Endothelial cell of umbilical vein (primary cell): ENCODE measurements at regions not wholly inside any gene's neighbourhood (a gene's known extent, or its start where the extent isn't known, plus 50 kb on each side); places are given as distances from the start of the nearest gene placed in this dataset.

ENCODE experiments used
- BruUV-seq: library from RNA; stranded (reverse); fragments of 400-500 nt; replicated peaks from 2 replicates; lab custom pipeline; 2021; lab: Mats Ljungman, UMichigan
- CTCF ChIA-PET: fragments of 300-600, 350-600 bp; sonication (Branson Sonifier 250); formaldehyde crosslinking; loops from one replicate; lab custom pipeline; 2021; ENCODE audit warnings: antibody characterized with exemption, inconsistent platforms; lab: Charles Lee
- POLR2A ChIA-PET: fragments of 300-600, 350-600 bp; sonication (Branson Sonifier 250); formaldehyde crosslinking; loops from one replicate; lab custom pipeline; 2021; ENCODE audit warnings: antibody characterized with exemption, inconsistent platforms; lab: Charles Lee
- DNase-seq: peaks from one replicate; pipeline ENCODE4 v3.0.0-alpha.2; 2011; ENCODE audit warnings: low read depth, low spot score
- FAIRE-seq: peaks from 2 replicates; lab custom pipeline; 2011; peaks lifted over from hg19 to GRCh38; lab: Jason Lieb, UNC
- H2AFZ ChIP-seq: 2 replicates; pipeline ENCODE4 v1.6.0; 2012; ENCODE audit warnings: low read depth, low read length, control low read depth, inconsistent platforms
- H3K27ac ChIP-seq: 2 replicates; pipeline ENCODE4 v1.5.1; 2011; ENCODE audit warnings: low read depth, mild to moderate bottlenecking, control low read depth, low read length, moderate library complexity; ENCODE audit not compliant: insufficient read depth
- H3K27me3 ChIP-seq, 2 experiments: 2 replicates each; pipeline versions ENCODE4 v1.6.0 to v1.6.1; 2011; ENCODE audit warnings: low read length in 2 of 2, mixed read lengths in 1 of 2; ENCODE audit not compliant: control insufficient read depth in 2 of 2, insufficient read depth in 2 of 2
- H3K36me3 ChIP-seq, 2 experiments: 2 replicates in 1 of 2; 3 replicates in 1 of 2; pipeline ENCODE4 v1.5.1; 2011; ENCODE audit warnings: low read length in 2 of 2, mild to moderate bottlenecking in 1 of 2, moderate library complexity in 1 of 2; ENCODE audit not compliant: control insufficient read depth in 2 of 2, insufficient read depth in 2 of 2; ENCODE audit errors: extremely low read depth in 1 of 2
- H3K4me1 ChIP-seq: 3 replicates; pipeline ENCODE4 v1.5.1; 2011; ENCODE audit warnings: mild to moderate bottlenecking, low read length; ENCODE audit not compliant: control insufficient read depth, insufficient read depth; ENCODE audit errors: extremely low read depth
- H3K4me2 ChIP-seq: 2 replicates; pipeline ENCODE4 v1.6.1; 2011; ENCODE audit warnings: low read length, control low read depth, mixed read lengths; ENCODE audit not compliant: insufficient read depth
- H3K4me3 ChIP-seq, 3 experiments: fragments of 200-600 bp in 1 of 3; sonication (generic), shearing (Covaris generic) in 1 of 3; replicated peaks in 1 of 3; 2 replicates each; pipeline ENCODE4 v1.5.1; 2011 to 2016; ENCODE audit warnings: control low read depth in 3 of 3, low read length in 3 of 3, mild to moderate bottlenecking in 2 of 3, inconsistent platforms in 1 of 3, low read depth in 1 of 3, moderate library complexity in 1 of 3; ENCODE audit not compliant: insufficient read depth in 1 of 3
- H3K79me2 ChIP-seq: 2 replicates; pipeline ENCODE4 v1.6.0; 2012; ENCODE audit warnings: low read length, inconsistent platforms; ENCODE audit not compliant: control insufficient read depth, insufficient read depth
- H3K9ac ChIP-seq: replicated peaks from 2 replicates; pipeline ENCODE3; 2011; ENCODE audit warnings: low read length, control low read depth; ENCODE audit not compliant: insufficient read depth; ENCODE audit errors: extremely low read depth
- H3K9me1 ChIP-seq: replicated peaks from 3 replicates; pipeline ENCODE4 v1.6.0; 2011; ENCODE audit warnings: mild to moderate bottlenecking, low read length; ENCODE audit not compliant: control insufficient read depth, insufficient read depth; ENCODE audit errors: extremely low read depth
- H3K9me3 ChIP-seq: replicated peaks from 2 replicates; pipeline ENCODE4 v1.5.1; 2012; ENCODE audit warnings: low read length, inconsistent platforms; ENCODE audit not compliant: control insufficient read depth, insufficient read depth
- H4K20me1 ChIP-seq: replicated peaks from 2 replicates; pipeline ENCODE3; 2011; ENCODE audit warnings: mild to moderate bottlenecking, low read length; ENCODE audit not compliant: control insufficient read depth, insufficient read depth; ENCODE audit errors: extremely low read depth
- EZH2 ChIP-seq: IDR thresholded peaks from 2 replicates; pipeline ENCODE4 v1.6.1; 2012; ENCODE audit warnings: borderline replicate concordance, low read depth, mild to moderate bottlenecking, moderate library complexity, low read length, inconsistent platforms; ENCODE audit not compliant: severe bottlenecking
- FOS ChIP-seq: IDR thresholded peaks from 2 replicates; pipeline ENCODE4 v1.6.1; 2011; ENCODE audit warnings: mild to moderate bottlenecking, low read length, moderate library complexity, borderline replicate concordance; ENCODE audit not compliant: insufficient read depth
- GATA2 ChIP-seq: IDR thresholded peaks from 2 replicates; pipeline ENCODE4 v1.7.0; 2011; ENCODE audit warnings: low read depth, mild to moderate bottlenecking, moderate library complexity, mixed read lengths, low read length; ENCODE audit not compliant: insufficient read length, insufficient read depth
- JUN ChIP-seq: IDR thresholded peaks from 2 replicates; pipeline ENCODE4 v1.6.1; 2011; ENCODE audit warnings: borderline replicate concordance, low read depth; ENCODE audit not compliant: insufficient read length, insufficient read depth
- MYC ChIP-seq: IDR thresholded peaks from one replicate; pipeline ENCODE4 v1.6.1; 2011; ENCODE audit warnings: mild to moderate bottlenecking, low read depth, low read length
- POLR2A ChIP-seq: IDR thresholded peaks from 2 replicates; pipeline ENCODE4 v1.6.1; 2012; ENCODE audit warnings: low read depth, mild to moderate bottlenecking, control low read depth, low read length
- POLR2AphosphoS5 ChIP-seq: IDR thresholded peaks from 2 replicates; pipeline ENCODE4 v1.6.1; 2012; ENCODE audit warnings: low read depth, mild to moderate bottlenecking, control low read depth, low read length, moderate library complexity; ENCODE audit not compliant: insufficient read depth
- dilution Hi-C: fragments of 300-500 bp; cut with MboI; formaldehyde crosslinking; loops from one replicate; pipeline ENCODE4 v1.15.0; 2019; ENCODE audit warnings: low sequenced_read_pairs; ENCODE audit not compliant: extremely low pct_ligation_motif_present
- intact Hi-C: fragments of 100-400 bp; cut with micrococcal nuclease; formaldehyde crosslinking; loops from one replicate; pipeline ENCODE4 v1.10.0; 2022
- TF ChIP-seq, protein P1 (sequence below), 2 donors: IDR thresholded peaks; 1 replicate in 1 of 2; 2 replicates in 1 of 2; pipeline ENCODE4 v1.5.1; 2011; ENCODE audit warnings: low read length in 2 of 2, mild to moderate bottlenecking in 2 of 2, moderate library complexity in 2 of 2, control low read depth in 1 of 2, inconsistent platforms in 1 of 2, low read depth in 1 of 2; ENCODE audit not compliant: insufficient read depth in 1 of 2; ENCODE audit errors: extremely low read depth in 1 of 2
- TF ChIP-seq, protein P2 (sequence below): IDR thresholded peaks from 2 replicates; pipeline ENCODE4 v1.6.1; 2011; ENCODE audit not compliant: insufficient read depth, insufficient read length

DNA sequence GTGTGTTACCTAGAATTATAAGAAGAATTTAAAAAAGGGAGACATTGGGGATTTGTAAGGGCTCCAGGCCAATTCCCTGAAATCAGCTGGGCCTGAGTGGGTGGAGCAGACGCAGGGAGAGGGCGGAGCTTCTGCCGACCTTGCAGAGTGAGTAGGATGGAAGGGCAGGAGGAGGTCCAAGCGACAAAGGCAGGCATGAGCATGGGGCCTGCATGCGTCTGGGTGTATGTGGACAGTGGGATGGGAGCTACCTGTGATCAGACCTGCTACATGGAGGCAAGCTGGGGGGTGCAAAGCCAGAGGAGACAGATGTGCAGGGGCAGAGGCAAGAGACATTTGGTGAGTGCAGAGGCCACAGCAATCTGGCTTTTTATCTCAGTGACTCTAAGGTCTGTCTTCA, 105.3 kb upstream of the OLIG2 start:
- FAIRE-seq = no peak
- Histone ChIP-seq H3K4me2 (no peak overlapping the region), H3K4me3 (no peak overlapping the region), H3K9me3 (no peaks in the 10 kb centered on the region), H3K27ac (no peak overlapping the region), H3K9ac (no peak overlapping the region), H3K36me3 (no peaks in the 10 kb centered on the region), H3K27me3 (peaks cover 4 to 7% of the 10 kb centered on the region in 2 experiments), H3K4me1 (no peaks in the 10 kb centered on the region), H2AFZ (no peak overlapping the region), H3K79me2 (no peaks in the 10 kb centered on the region), H3K9me1 (no peaks in the 10 kb centered on the region), H4K20me1 (no peaks in the 10 kb centered on the region)
- no peak for TF ChIP-seq MYC
- no peak for TF ChIP-seq POLR2AphosphoS5
- TF ChIP-seq EZH2 = no peak
- TF ChIP-seq, protein P1, sequence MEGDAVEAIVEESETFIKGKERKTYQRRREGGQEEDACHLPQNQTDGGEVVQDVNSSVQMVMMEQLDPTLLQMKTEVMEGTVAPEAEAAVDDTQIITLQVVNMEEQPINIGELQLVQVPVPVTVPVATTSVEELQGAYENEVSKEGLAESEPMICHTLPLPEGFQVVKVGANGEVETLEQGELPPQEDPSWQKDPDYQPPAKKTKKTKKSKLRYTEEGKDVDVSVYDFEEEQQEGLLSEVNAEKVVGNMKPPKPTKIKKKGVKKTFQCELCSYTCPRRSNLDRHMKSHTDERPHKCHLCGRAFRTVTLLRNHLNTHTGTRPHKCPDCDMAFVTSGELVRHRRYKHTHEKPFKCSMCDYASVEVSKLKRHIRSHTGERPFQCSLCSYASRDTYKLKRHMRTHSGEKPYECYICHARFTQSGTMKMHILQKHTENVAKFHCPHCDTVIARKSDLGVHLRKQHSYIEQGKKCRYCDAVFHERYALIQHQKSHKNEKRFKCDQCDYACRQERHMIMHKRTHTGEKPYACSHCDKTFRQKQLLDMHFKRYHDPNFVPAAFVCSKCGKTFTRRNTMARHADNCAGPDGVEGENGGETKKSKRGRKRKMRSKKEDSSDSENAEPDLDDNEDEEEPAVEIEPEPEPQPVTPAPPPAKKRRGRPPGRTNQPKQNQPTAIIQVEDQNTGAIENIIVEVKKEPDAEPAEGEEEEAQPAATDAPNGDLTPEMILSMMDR (IDR thresholded peaks at IDR 0.05; ENCODE audit: extremely low read depth in 1 of 2, insufficient read depth in 1 of 2, low read depth in 1 of 2, low read length in 2 of 2) = no peak
- TF ChIP-seq FOS = no peak
- TF ChIP-seq, protein P2, sequence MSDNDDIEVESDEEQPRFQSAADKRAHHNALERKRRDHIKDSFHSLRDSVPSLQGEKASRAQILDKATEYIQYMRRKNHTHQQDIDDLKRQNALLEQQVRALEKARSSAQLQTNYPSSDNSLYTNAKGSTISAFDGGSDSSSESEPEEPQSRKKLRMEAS = no peak
- no peak for TF ChIP-seq JUN
- TF ChIP-seq POLR2A = no peak
- no peak for TF ChIP-seq GATA2
- no peak for DNase-seq
- intact Hi-C loops = no loop called here
- ChIA-PET POLR2A (no interaction called here), CTCF (interaction anchor here (1.8 kb wide), 1 partner anchor 277 kb away, joined by 6 read pairs; no protein-coding TSS in a partner anchor)
- dilution Hi-C loops = no loop called here
- no TSS peak for BruUV-seq
